ENCODE measurements at regions not wholly inside any gene's neighbourhood (a gene's known extent, or its start where the extent isn't known, plus 50 kb on each side); places are given as distances from the start of the nearest gene placed in this dataset.

DNA sequence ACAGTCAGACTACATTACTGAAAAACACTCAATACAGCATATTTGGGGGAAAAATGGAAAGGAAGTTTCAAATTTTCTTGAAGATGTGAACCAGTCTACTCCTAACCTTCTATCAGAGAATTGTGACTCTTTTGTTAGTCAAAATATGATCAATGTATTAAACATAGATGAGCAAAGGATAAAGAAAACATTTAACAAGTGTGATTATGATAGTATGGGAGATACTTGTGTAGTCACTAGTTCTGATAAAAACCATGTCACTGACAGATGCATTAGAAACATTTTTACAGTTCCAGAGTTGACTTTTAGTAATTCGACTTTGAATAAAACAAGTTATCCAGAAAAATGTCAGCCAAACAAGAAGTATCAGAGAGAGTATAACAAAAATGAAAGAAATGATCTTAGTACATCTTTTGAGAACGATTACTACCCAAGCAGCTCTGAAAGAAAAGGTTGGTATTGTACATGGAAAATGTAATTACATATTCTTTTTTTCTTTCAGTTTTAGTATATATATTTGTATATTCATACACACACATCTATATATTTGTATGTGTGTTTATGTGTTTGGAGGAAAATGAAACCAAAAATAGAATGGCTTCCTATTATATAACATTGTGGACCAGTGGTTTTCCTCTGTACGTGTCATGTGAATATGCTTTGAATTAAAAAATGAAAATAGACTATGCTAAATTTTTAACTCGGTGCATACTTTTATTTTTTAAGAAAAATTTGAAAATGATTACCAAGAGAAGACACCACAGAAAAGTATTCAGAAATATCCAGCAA, 63.3 kb upstream of the ABCD2 start:
- TF ChIP-seq, protein P1, sequence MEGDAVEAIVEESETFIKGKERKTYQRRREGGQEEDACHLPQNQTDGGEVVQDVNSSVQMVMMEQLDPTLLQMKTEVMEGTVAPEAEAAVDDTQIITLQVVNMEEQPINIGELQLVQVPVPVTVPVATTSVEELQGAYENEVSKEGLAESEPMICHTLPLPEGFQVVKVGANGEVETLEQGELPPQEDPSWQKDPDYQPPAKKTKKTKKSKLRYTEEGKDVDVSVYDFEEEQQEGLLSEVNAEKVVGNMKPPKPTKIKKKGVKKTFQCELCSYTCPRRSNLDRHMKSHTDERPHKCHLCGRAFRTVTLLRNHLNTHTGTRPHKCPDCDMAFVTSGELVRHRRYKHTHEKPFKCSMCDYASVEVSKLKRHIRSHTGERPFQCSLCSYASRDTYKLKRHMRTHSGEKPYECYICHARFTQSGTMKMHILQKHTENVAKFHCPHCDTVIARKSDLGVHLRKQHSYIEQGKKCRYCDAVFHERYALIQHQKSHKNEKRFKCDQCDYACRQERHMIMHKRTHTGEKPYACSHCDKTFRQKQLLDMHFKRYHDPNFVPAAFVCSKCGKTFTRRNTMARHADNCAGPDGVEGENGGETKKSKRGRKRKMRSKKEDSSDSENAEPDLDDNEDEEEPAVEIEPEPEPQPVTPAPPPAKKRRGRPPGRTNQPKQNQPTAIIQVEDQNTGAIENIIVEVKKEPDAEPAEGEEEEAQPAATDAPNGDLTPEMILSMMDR (conservative IDR thresholded peaks at IDR 0.05), result no peak
- TF ChIP-seq ZFX (IDR thresholded peaks at IDR 0.05), result no peak

Data from C4-2B (cell line).